K562 (cell line): ENCODE measurements at regions not wholly inside any gene's neighbourhood (a gene's known extent, or its start where the extent isn't known, plus 50 kb on each side); places are given as distances from the start of the nearest gene placed in this dataset.

ENCODE experiments used
- CBX1 ChIP-seq: sonication (generic); IDR thresholded peaks from 2 replicates; pipeline ENCODE4 v1.6.1; 2016; ENCODE audit warnings: antibody characterized with exemption, low read depth, mild to moderate bottlenecking
- CEBPG ChIP-seq, 3 experiments: fragments of 200-800 bp in 1 of 3; sonication (Bioruptor generic) in 1 of 3; sonication (generic) in 1 of 3; formaldehyde crosslinking in 1 of 3; IDR thresholded peaks in 2 of 3; conservative IDR thresholded peaks in 1 of 3; 2 replicates each; pipeline versions ENCODE4 v1.6.1 to v1.8.0; 2016 to 2022; ENCODE audit warnings: missing compliant biosample characterization in 2 of 3, missing genetic modification characterization in 2 of 3, mild to moderate bottlenecking in 1 of 3, missing genetic modification reagents in 1 of 3
- ERF ChIP-seq: fragments of 450-650 bp; formaldehyde crosslinking; IDR thresholded peaks from 2 replicates; pipeline ENCODE4 v1.4.0; 2020; ENCODE audit warnings: mild to moderate bottlenecking, mixed read lengths
- FOSL1 ChIP-seq: fragments of 200-800 bp; sonication (Bioruptor generic); conservative IDR thresholded peaks from 2 replicates; pipeline ENCODE4 v1.6.1; 2016; ENCODE audit warnings: missing genetic modification characterization, missing compliant biosample characterization
- HDGF ChIP-seq: fragments of 450-650 bp; IDR thresholded peaks from 2 replicates; pipeline ENCODE4 v1.6.1; 2016
- NBN ChIP-seq: fragments of 450-650 bp; IDR thresholded peaks from 2 replicates; pipeline ENCODE4 v1.6.1; 2016; ENCODE audit warnings: low read depth, mild to moderate bottlenecking
- POLR2AphosphoS5 ChIP-seq: IDR thresholded peaks from 2 replicates; pipeline ENCODE4 v1.6.1; 2011; ENCODE audit warnings: mild to moderate bottlenecking, low read depth, low read length, moderate library complexity; ENCODE audit not compliant: control insufficient read depth, insufficient read depth
- RFX1 ChIP-seq: fragments of 450-650 bp; IDR thresholded peaks from 2 replicates; pipeline ENCODE4 v1.6.1; 2016; ENCODE audit warnings: mild to moderate bottlenecking, moderate library complexity
- TBL1XR1 ChIP-seq, 2 experiments: IDR thresholded peaks; 2 replicates each; pipeline ENCODE4 v1.6.1; 2012; ENCODE audit warnings: improper control_type of control experiment in 2 of 2, low read length in 2 of 2, mild to moderate bottlenecking in 1 of 2
- TF ChIP-seq, protein P1 (sequence below), 3 experiments: IDR thresholded peaks in 2 of 3; conservative IDR thresholded peaks in 1 of 3; 2 replicates each; pipeline ENCODE4 v1.5.1; 2011 to 2012; ENCODE audit warnings: low read length in 3 of 3, mild to moderate bottlenecking in 3 of 3, control low read depth in 2 of 3, improper control_type of control experiment in 1 of 3, inconsistent platforms in 1 of 3, low read depth in 1 of 3, mixed read lengths in 1 of 3, moderate library complexity in 1 of 3; ENCODE audit not compliant: insufficient read depth in 2 of 3
- TF ChIP-seq, protein P2 (sequence below): fragments of 450-650 bp; formaldehyde crosslinking; IDR thresholded peaks from 2 replicates; pipeline ENCODE4 v1.4.0; 2020; ENCODE audit warnings: mild to moderate bottlenecking

DNA sequence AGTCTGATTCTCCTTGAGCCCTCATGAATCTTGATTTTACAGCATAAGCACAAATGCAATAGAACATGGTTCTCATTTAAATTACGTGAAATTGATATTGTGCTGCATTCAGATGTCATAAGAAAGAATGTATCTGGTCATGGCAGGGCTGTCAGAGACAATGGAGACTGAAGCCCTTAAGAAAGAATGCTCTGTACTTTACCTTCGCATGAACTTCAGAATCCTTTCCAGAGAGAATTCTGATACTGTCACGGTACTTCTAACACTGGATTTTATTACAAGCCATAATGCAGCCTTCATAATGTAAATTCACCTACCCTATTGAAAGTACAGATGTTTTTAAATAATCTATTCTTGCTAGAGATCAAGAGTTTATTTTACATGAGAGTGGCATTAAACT lies 677.9 kb upstream of the ADGRL3 start:
- TF ChIP-seq CEBPG (CRISPR knock-in tag; IDR thresholded peaks at IDR 0.05): no peak
- TF ChIP-seq CEBPG (tag; conservative IDR thresholded peaks at IDR 0.05 in 1 of 2, IDR thresholded peaks at IDR 0.05 in 1 of 2): no peak
- TF ChIP-seq, protein P1, sequence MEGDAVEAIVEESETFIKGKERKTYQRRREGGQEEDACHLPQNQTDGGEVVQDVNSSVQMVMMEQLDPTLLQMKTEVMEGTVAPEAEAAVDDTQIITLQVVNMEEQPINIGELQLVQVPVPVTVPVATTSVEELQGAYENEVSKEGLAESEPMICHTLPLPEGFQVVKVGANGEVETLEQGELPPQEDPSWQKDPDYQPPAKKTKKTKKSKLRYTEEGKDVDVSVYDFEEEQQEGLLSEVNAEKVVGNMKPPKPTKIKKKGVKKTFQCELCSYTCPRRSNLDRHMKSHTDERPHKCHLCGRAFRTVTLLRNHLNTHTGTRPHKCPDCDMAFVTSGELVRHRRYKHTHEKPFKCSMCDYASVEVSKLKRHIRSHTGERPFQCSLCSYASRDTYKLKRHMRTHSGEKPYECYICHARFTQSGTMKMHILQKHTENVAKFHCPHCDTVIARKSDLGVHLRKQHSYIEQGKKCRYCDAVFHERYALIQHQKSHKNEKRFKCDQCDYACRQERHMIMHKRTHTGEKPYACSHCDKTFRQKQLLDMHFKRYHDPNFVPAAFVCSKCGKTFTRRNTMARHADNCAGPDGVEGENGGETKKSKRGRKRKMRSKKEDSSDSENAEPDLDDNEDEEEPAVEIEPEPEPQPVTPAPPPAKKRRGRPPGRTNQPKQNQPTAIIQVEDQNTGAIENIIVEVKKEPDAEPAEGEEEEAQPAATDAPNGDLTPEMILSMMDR (IDR thresholded peaks at IDR 0.05 in 2 of 3, conservative IDR thresholded peaks at IDR 0.05 in 1 of 3; ENCODE audit: insufficient read depth in 2 of 3, low read depth in 1 of 3, low read length in 3 of 3): no peak
- TF ChIP-seq, protein P2, sequence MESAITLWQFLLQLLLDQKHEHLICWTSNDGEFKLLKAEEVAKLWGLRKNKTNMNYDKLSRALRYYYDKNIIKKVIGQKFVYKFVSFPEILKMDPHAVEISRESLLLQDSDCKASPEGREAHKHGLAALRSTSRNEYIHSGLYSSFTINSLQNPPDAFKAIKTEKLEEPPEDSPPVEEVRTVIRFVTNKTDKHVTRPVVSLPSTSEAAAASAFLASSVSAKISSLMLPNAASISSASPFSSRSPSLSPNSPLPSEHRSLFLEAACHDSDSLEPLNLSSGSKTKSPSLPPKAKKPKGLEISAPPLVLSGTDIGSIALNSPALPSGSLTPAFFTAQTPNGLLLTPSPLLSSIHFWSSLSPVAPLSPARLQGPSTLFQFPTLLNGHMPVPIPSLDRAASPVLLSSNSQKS (CRISPR knock-in tag): no peak
- no peak for TF ChIP-seq POLR2AphosphoS5
- no peak for TF ChIP-seq TBL1XR1 (IDR thresholded peaks at IDR 0.05; ENCODE audit: low read length in 2 of 2)
- TF ChIP-seq ERF: no peak
- no peak for TF ChIP-seq HDGF
- no peak for TF ChIP-seq RFX1
- TF ChIP-seq FOSL1: no peak
- TF ChIP-seq CBX1: no peak
- TF ChIP-seq NBN: no peak
